Endodermal cell (in vitro differentiated cells): ENCODE measurements at regions not wholly inside any gene's neighbourhood (a gene's known extent, or its start where the extent isn't known, plus 50 kb on each side); places are given as distances from the start of the nearest gene placed in this dataset.
"Not testable (repeated sequence)": the region's sequence is repeated elsewhere in the genome, so short reads cannot be mapped to it uniquely, and the experiment has no call there.

Source experiments
- DNase-seq: peaks from one replicate; pipeline ENCODE4 v3.0.0-alpha.2; 2017
- H3K27ac ChIP-seq: 2 replicates; pipeline ENCODE4 v1.5.1; 2013; ENCODE audit warnings: mild to moderate bottlenecking, low read depth, low read length, moderate library complexity
- H3K27me3 ChIP-seq: 2 replicates; pipeline ENCODE4 v1.6.1; 2013; ENCODE audit warnings: mild to moderate bottlenecking, low read length, moderate library complexity; ENCODE audit not compliant: insufficient read depth, control insufficient read depth, poor library complexity, severe bottlenecking
- H3K36me3 ChIP-seq: 2 replicates; pipeline ENCODE4 v1.7.0; 2013; ENCODE audit warnings: mild to moderate bottlenecking, low read length, moderate library complexity; ENCODE audit not compliant: control insufficient read depth, insufficient read depth
- H3K4me1 ChIP-seq: one replicate; pipeline ENCODE4 v1.7.0; 2013; ENCODE audit warnings: low read length; ENCODE audit not compliant: control insufficient read depth, insufficient read depth
- H3K4me3 ChIP-seq: 2 replicates; pipeline ENCODE4 v1.5.1; 2013; ENCODE audit warnings: mild to moderate bottlenecking, low read length, moderate library complexity
- H3K9ac ChIP-seq: 2 replicates; pipeline ENCODE4 v1.6.1; 2013; ENCODE audit warnings: mild to moderate bottlenecking, low read length, moderate library complexity; ENCODE audit not compliant: poor library complexity, severe bottlenecking; ENCODE audit errors: extremely low read depth
- H3K9me3 ChIP-seq: 2 replicates; pipeline ENCODE4 v1.6.1; 2013; ENCODE audit warnings: mild to moderate bottlenecking, low read length, moderate library complexity; ENCODE audit not compliant: control insufficient read depth
- H3K27ac Mint-ChIP-seq: 2 replicates; pipeline ENCODE4 v1.8.0; 2020; ENCODE audit warnings: mixed read lengths
- H3K27me3 Mint-ChIP-seq: 2 replicates; pipeline ENCODE4 v1.8.0; 2021; ENCODE audit warnings: mild to moderate bottlenecking, mixed read lengths; ENCODE audit not compliant: insufficient read depth
- H3K36me3 Mint-ChIP-seq: 2 replicates; pipeline ENCODE4 v1.8.0; 2020; ENCODE audit warnings: low read depth, mixed read lengths
- H3K4me1 Mint-ChIP-seq: 2 replicates; pipeline ENCODE4 v1.8.0; 2020; ENCODE audit warnings: mixed read lengths
- H3K4me3 Mint-ChIP-seq: 2 replicates; pipeline ENCODE4 v1.8.0; 2020; ENCODE audit warnings: mild to moderate bottlenecking, moderate library complexity, mixed read lengths
- H3K9me3 Mint-ChIP-seq: 2 replicates; pipeline ENCODE4 v1.8.0; 2020; ENCODE audit warnings: mild to moderate bottlenecking, mixed read lengths
- WGBS, 2 experiments: methylation state at CpG; one replicate each; pipeline versions ENCODE4 v1.1.5 to v1.1.7; 2013; ENCODE audit warnings: missing lambda C conversion rate in 2 of 2, mixed read lengths in 1 of 2; ENCODE audit not compliant: insufficient coverage in 1 of 2, insufficient read length in 1 of 2; 5-methylcytosine and 5-hydroxymethylcytosine counted together
- TF ChIP-seq, protein P1 (sequence below): fragments of 200-600 bp; sonication (generic); conservative IDR thresholded peaks from 2 replicates; pipeline ENCODE4 v1.5.0; 2021; ENCODE audit warnings: antibody characterized with exemption, mild to moderate bottlenecking

DNA sequence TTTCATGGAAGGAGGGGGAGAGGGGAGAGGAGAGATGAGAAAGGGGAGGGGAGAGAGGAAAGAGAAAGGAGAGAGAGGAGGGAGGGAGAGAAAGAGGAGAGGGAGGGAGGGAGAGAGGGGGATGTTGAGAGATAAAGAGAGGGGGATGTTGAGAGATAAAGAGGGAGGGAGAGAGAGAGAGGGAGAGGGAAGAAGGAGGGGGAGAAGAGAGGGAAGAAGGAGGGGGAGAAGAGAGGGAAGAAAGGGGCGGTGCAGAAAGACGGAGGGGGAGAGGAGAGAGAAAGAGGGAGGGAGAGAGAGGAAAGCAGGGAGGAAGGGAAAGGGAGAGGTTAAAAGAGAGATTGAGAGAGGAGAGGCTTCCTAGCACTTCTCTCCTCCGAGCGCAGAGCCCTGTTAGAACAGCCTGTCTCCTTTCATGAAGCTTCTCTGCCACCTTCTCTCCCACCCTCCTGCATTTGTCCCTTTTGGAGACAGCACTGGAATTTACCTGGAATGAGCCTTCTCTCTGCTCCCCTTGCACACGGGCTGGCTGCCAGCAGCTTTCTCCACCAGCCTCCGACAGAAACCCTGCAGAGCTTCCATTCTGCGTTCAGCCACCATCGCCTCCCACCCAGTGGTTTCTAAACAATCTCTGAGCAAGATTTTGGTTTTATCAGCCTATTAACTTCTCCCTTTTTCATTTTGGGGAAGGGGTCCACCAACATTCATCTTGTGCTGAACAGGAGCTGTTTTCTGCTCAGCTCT is 74.0 kb upstream of the CARD11 start:
- Mint-ChIP-seq H3K27ac (no peak overlapping the region), H3K9me3 (peaks cover 29% of the 10 kb centered on the region), H3K27me3 (peaks cover 13% of the 10 kb centered on the region), H3K36me3 (no peaks in the 10 kb centered on the region), H3K4me3 (no peak overlapping the region), H3K4me1 (peaks cover 3% of the 10 kb centered on the region)
- Histone ChIP-seq H3K36me3 (no peaks in the 10 kb centered on the region), H3K4me1 (no peaks in the 10 kb centered on the region), H3K4me3 (no peak overlapping the region), H3K27ac (no peak overlapping the region), H3K27me3 (no peaks in the 10 kb centered on the region), H3K9me3 (peaks cover 29% of the 10 kb centered on the region), H3K9ac (no peak overlapping the region)
- WGBS, 2 experiments, result 45 to 62% methylated on average over 6 to 8 of the region's 8 CpGs
- TF ChIP-seq, protein P1, sequence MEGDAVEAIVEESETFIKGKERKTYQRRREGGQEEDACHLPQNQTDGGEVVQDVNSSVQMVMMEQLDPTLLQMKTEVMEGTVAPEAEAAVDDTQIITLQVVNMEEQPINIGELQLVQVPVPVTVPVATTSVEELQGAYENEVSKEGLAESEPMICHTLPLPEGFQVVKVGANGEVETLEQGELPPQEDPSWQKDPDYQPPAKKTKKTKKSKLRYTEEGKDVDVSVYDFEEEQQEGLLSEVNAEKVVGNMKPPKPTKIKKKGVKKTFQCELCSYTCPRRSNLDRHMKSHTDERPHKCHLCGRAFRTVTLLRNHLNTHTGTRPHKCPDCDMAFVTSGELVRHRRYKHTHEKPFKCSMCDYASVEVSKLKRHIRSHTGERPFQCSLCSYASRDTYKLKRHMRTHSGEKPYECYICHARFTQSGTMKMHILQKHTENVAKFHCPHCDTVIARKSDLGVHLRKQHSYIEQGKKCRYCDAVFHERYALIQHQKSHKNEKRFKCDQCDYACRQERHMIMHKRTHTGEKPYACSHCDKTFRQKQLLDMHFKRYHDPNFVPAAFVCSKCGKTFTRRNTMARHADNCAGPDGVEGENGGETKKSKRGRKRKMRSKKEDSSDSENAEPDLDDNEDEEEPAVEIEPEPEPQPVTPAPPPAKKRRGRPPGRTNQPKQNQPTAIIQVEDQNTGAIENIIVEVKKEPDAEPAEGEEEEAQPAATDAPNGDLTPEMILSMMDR, result no peak
- no peak for DNase-seq

DNA sequence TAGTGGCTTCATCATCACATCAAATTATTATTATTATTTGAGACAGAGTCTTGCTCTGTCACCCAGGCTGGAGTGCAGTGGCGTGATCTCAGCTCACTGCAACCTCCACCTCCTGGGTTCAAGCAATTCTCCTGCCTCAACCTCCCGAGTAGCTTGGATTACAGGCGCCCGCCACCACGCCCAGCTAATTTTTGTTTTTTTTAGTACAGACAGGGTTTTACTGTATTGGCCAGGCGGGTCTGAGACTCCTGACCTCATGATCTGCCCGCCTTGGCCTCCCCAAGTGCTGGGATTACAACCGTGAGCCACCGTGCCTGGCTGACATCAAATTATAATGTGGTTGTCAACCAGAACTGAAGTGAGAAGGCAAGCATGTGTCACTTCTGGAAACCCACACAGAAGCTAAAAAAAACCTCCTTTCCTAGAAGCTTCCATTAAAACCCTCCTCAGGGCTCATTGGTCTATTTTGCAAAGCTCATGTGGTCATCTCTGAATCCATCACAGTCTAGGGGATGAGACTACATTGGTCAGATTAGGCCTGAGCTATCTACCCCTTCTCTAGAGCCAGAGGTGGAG is 75.8 kb upstream of the CARD11 start:
- not testable (repeated sequence) for H3K4me1 Mint-ChIP-seq, H3K4me3 Mint-ChIP-seq
- WGBS, 2 experiments, result 88 to 91% methylated on average over 8 to 9 of the region's 9 CpGs

DNA sequence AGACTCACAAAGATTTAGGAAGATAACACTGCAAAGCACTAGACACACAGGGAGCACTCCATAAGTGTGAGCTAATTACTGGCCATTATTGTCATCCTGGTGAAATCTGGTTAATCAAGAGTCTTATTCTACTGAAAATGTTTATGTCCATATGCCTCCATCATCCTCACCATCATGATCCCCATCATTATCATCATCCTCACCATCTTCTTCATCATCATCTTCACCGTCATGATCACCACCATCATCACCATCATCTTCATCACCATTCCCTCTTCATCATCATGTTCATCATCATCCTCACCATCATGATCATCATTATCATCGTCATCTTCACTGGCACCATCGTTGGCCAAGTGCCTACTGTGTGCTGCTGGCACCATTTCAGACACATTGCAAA is 76.3 kb upstream of the CARD11 start:
- H3K27ac Mint-ChIP-seq, result no peak overlapping the region
- DNase-seq, result no peak
- peaks cover 29% of the 10 kb centered on the region for H3K9me3 Mint-ChIP-seq
- no peaks in the 10 kb centered on the region for H3K4me1 ChIP-seq
- TF ChIP-seq, protein P1, result no peak
- 93 to 96% methylated on average over 3 of the region's 3 CpGs for WGBS, 2 experiments
- peaks cover 19% of the 10 kb centered on the region for H3K9me3 ChIP-seq
- no peak overlapping the region for H3K27ac ChIP-seq
- peaks cover 3% of the 10 kb centered on the region for H3K4me1 Mint-ChIP-seq
- no peaks in the 10 kb centered on the region for H3K27me3 ChIP-seq
- no peak overlapping the region for H3K9ac ChIP-seq
- H3K27me3 Mint-ChIP-seq, result peaks cover 12% of the 10 kb centered on the region
- no peak overlapping the region for H3K4me3 ChIP-seq
- no peak overlapping the region for H3K4me3 Mint-ChIP-seq
- no peaks in the 10 kb centered on the region for H3K36me3 Mint-ChIP-seq
- H3K36me3 ChIP-seq, result no peaks in the 10 kb centered on the region

More for the DNA sequence above, 75.8 kb upstream of the CARD11 start:
- H3K27me3 Mint-ChIP-seq, result peaks cover 14% of the 10 kb centered on the region
- not testable (repeated sequence) for H3K4me3 ChIP-seq, DNase-seq, H3K27me3 ChIP-seq, H3K36me3 Mint-ChIP-seq, H3K27ac ChIP-seq, H3K36me3 ChIP-seq, H3K4me1 ChIP-seq, H3K27ac Mint-ChIP-seq, H3K9ac ChIP-seq
- H3K9me3 Mint-ChIP-seq, result peaks cover 29% of the 10 kb centered on the region
- H3K9me3 ChIP-seq, result peaks cover 19% of the 10 kb centered on the region
